Right lobe of liver (tissue), 6 donors: ENCODE measurements at regions not wholly inside any gene's neighbourhood (a gene's known extent, or its start where the extent isn't known, plus 50 kb on each side); places are given as distances from the start of the nearest gene placed in this dataset.

ENCODE experiments used
- ATAC-seq, 4 donors: fragments of 200-7000 bp; cut with Tn5 transposase; one replicate each; pipeline ENCODE4 v1.9.1; 2020; ENCODE audit warnings: mild to moderate bottlenecking in 4 of 4, moderate library complexity in 4 of 4
- DNase-seq, 3 donors: peaks; one replicate each; pipeline ENCODE4 v3.0.0-alpha.2; 2020
- H3K27ac ChIP-seq, 3 donors: fragments of 200-600 bp; one replicate each; pipeline ENCODE4 v1.8.0; 2022
- H3K27me3 ChIP-seq, 2 donors: fragments of 200-600 bp; one replicate each; pipeline ENCODE4 v1.8.0; 2022
- H3K36me3 ChIP-seq, 4 donors: fragments of 200-600 bp; sonication (generic) in 1 of 4; one replicate each; pipeline versions ENCODE4 v1.5.1 to v1.8.0; 2017 to 2022; ENCODE audit warnings: control low read depth in 1 of 4
- H3K4me1 ChIP-seq, 4 donors: fragments of 200-600 bp; sonication (generic) in 1 of 4; one replicate each; pipeline versions ENCODE4 v1.5.1 to v1.8.0; 2017 to 2022; ENCODE audit warnings: control low read depth in 1 of 4
- H3K4me3 ChIP-seq, 3 donors: fragments of 200-600 bp; one replicate each; pipeline ENCODE4 v1.8.0; 2022
- H3K9me3 ChIP-seq, 4 donors: fragments of 200-600 bp; sonication (generic) in 1 of 4; one replicate each; pipeline versions ENCODE4 v1.5.1 to v1.8.0; 2017 to 2022; ENCODE audit warnings: control low read depth in 1 of 4
- CTCF ChIP-seq, 4 donors: fragments of 200-600 bp in 3 of 4; fragments of 450-650 bp in 1 of 4; IDR thresholded peaks; one replicate each; pipeline versions ENCODE4 v1.5.1 to v1.8.0; 2016 to 2022; ENCODE audit warnings: antibody characterized with exemption in 4 of 4, mild to moderate bottlenecking in 2 of 4
- POLR2A ChIP-seq: fragments of 450-650 bp; IDR thresholded peaks from one replicate; pipeline ENCODE4 v1.6.1; 2017; ENCODE audit warnings: antibody characterized with exemption, mild to moderate bottlenecking
- WGBS: methylation state at CpG from one replicate; pipeline ENCODE4 v1.1.6; 2018; ENCODE audit warnings: low coverage, low lambda C conversion rate; ENCODE audit not compliant: insufficient coverage; ENCODE audit errors: missing lambda C conversion rate; 5-methylcytosine and 5-hydroxymethylcytosine counted together
- intact Hi-C, 2 donors: fragments of 100-400 bp; cut with DNase I; formaldehyde crosslinking; loops; one replicate each; pipeline versions ENCODE4 v1.11.2 to v1.14.1; 2022
- donor health status: DM: no; HTN: yes; CAD: no.
- donor health status: DM: no; HTN: no; CAD: no.
- donor health status: DM: no; HTN: no; CAD: no.
- donor health status: DM: no; HTN: yes; CAD: no.
- donor health status: DM: no; HTN: yes; CAD: no.

- intact Hi-C loops: no loop called here
- no peaks in the 10 kb centered on the region for H3K27me3 ChIP-seq
- no peaks in the 10 kb centered on the region for H3K9me3 ChIP-seq
- DNase-seq: no peak
- H3K4me3 ChIP-seq: no peak overlapping the region
- ATAC-seq: no peak
- 35% methylated on average over 8 of the region's 8 CpGs for WGBS
- TF ChIP-seq CTCF (IDR thresholded peaks at IDR 0.05): no peak
- TF ChIP-seq POLR2A: no peak
- H3K27ac ChIP-seq: no peak overlapping the region
- no peaks in the 10 kb centered on the region for H3K36me3 ChIP-seq
- no peaks in the 10 kb centered on the region for H3K4me1 ChIP-seq
Observed at GRCh38 chrX:87874043-87874442, 356.4 kb downstream of the KLHL4 start.

GRCh38 chrX:87878926-87879325 is 361.3 kb downstream of the KLHL4 start:
- Histone ChIP-seq H3K27me3 (no peaks in the 10 kb centered on the region), H3K9me3 (no peaks in the 10 kb centered on the region), H3K36me3 (no peaks in the 10 kb centered on the region), H3K4me3 (no peak overlapping the region), H3K4me1 (no peaks in the 10 kb centered on the region), H3K27ac (no peak overlapping the region)
- intact Hi-C loops: no loop called here
- 70% methylated on average over 5 of the region's 10 CpGs for WGBS
- ATAC-seq: no peak
- TF ChIP-seq CTCF (IDR thresholded peaks at IDR 0.05) (no peak), POLR2A (no peak)
- DNase-seq: no peak

- TF ChIP-seq POLR2A: no peak
- no peak for TF ChIP-seq CTCF (IDR thresholded peaks at IDR 0.05)
- Histone ChIP-seq H3K4me1 (no peaks in the 10 kb centered on the region), H3K4me3 (no peak overlapping the region), H3K27ac (no peak overlapping the region), H3K27me3 (no peaks in the 10 kb centered on the region), H3K9me3 (no peaks in the 10 kb centered on the region), H3K36me3 (no peaks in the 10 kb centered on the region)
- intact Hi-C loops: no loop called here
- no peak for ATAC-seq
- no peak for DNase-seq
Observed at GRCh38 chrX:87890437-87890836, 372.8 kb downstream of the KLHL4 start.

GRCh38 chrX:87895421-87895820 is 377.8 kb downstream of the KLHL4 start:
- Histone ChIP-seq H3K4me3 (no peak overlapping the region), H3K27ac (no peak overlapping the region), H3K36me3 (no peaks in the 10 kb centered on the region), H3K27me3 (no peaks in the 10 kb centered on the region), H3K4me1 (no peaks in the 10 kb centered on the region), H3K9me3 (no peaks in the 10 kb centered on the region)
- WGBS: 62% methylated on average over 2 of the region's 2 CpGs
- ATAC-seq: no peak
- TF ChIP-seq CTCF (IDR thresholded peaks at IDR 0.05): no peak
- TF ChIP-seq POLR2A: no peak
- intact Hi-C loops: no loop called here
- DNase-seq: no peak

GRCh38 chrX:87896057-87896456 is 378.5 kb downstream of the KLHL4 start:
- Histone ChIP-seq H3K4me3 (no peak overlapping the region), H3K9me3 (no peaks in the 10 kb centered on the region), H3K36me3 (no peaks in the 10 kb centered on the region), H3K4me1 (no peaks in the 10 kb centered on the region), H3K27ac (no peak overlapping the region), H3K27me3 (no peaks in the 10 kb centered on the region)
- no peak for ATAC-seq
- no peak for DNase-seq
- no peak for TF ChIP-seq CTCF (IDR thresholded peaks at IDR 0.05)
- 62% methylated on average over 1 of the region's 1 CpG for WGBS
- intact Hi-C loops: no loop called here
